DOHH2 (cell line): ENCODE measurements at regions not wholly inside any gene's neighbourhood (a gene's known extent, or its start where the extent isn't known, plus 50 kb on each side); places are given as distances from the start of the nearest gene placed in this dataset.

Experiments used
- H3F3A ChIP-seq: fragments of 200-600 bp; sonication (generic), shearing (Covaris generic); 2 replicates; pipeline ENCODE4 v1.6.0; 2016; ENCODE audit warnings: antibody characterized with exemption, mild to moderate bottlenecking; ENCODE audit not compliant: control insufficient read depth, insufficient read depth
- H3K27ac ChIP-seq: fragments of 200-600 bp; sonication (generic); 2 replicates; pipeline ENCODE4 v1.5.1; 2014; ENCODE audit warnings: low read depth, mild to moderate bottlenecking, low read length, moderate library complexity
- H3K27me3 ChIP-seq: fragments of 200-600 bp; sonication (generic); 2 replicates; pipeline ENCODE4 v1.6.1; 2014; ENCODE audit warnings: mild to moderate bottlenecking, low read length, mixed read lengths; ENCODE audit not compliant: control insufficient read depth
- H3K36me3 ChIP-seq: fragments of 200-600 bp; sonication (generic); 2 replicates; pipeline ENCODE4 v1.6.1; 2014; ENCODE audit warnings: mild to moderate bottlenecking, low read length, moderate library complexity, mixed read lengths; ENCODE audit not compliant: control insufficient read depth
- H3K4me1 ChIP-seq: fragments of 200-600 bp; sonication (generic); 2 replicates; pipeline ENCODE4 v1.6.1; 2014; ENCODE audit warnings: mild to moderate bottlenecking, low read length, mixed read lengths; ENCODE audit not compliant: control insufficient read depth
- H3K4me2 ChIP-seq: fragments of 200-600 bp; sonication (generic); 2 replicates; pipeline ENCODE4 v1.6.0; 2014; ENCODE audit warnings: mild to moderate bottlenecking, low read length, moderate library complexity
- H3K4me3 ChIP-seq: fragments of 200-600 bp; sonication (generic); 2 replicates; pipeline ENCODE4 v1.5.1; 2014; ENCODE audit warnings: mild to moderate bottlenecking, low read length, mixed read lengths
- H3K79me2 ChIP-seq: fragments of 200-600 bp; sonication (generic); 2 replicates; pipeline ENCODE4 v1.6.1; 2014; ENCODE audit warnings: mild to moderate bottlenecking, low read length, mixed read lengths; ENCODE audit not compliant: control insufficient read depth
- H3K9me2 ChIP-seq: fragments of 200-600 bp; sonication (generic); replicated peaks from 2 replicates; pipeline ENCODE4 v1.6.1; 2014; ENCODE audit warnings: mild to moderate bottlenecking, low read length, mixed read lengths; ENCODE audit not compliant: control insufficient read depth
- H3K9me3 ChIP-seq: fragments of 200-600 bp; sonication (generic); 2 replicates; pipeline ENCODE4 v1.6.1; 2014; ENCODE audit warnings: antibody characterized with exemption, low read length, mixed read lengths; ENCODE audit not compliant: control insufficient read depth, insufficient read depth
- H4K20me1 ChIP-seq: fragments of 200-600 bp; sonication (generic); 2 replicates; pipeline ENCODE4 v1.6.0; 2014; ENCODE audit warnings: low read depth, mild to moderate bottlenecking, antibody characterized with exemption, low read length, moderate library complexity; ENCODE audit not compliant: control insufficient read depth, insufficient read depth
- CTCF ChIP-seq: fragments of 200-600 bp; sonication (generic); IDR thresholded peaks from one replicate; pipeline ENCODE4 v1.5.1; 2014; ENCODE audit warnings: antibody characterized with exemption, mild to moderate bottlenecking, low read depth, low read length; ENCODE audit not compliant: poor library complexity, severe bottlenecking
- EZH2phosphoT487 ChIP-seq: fragments of 200-600 bp; sonication (generic); IDR thresholded peaks from 2 replicates; pipeline ENCODE4 v1.6.1; 2017; ENCODE audit warnings: borderline replicate concordance, mild to moderate bottlenecking, antibody characterized with exemption, low read length, moderate library complexity, mixed read lengths

- no peaks in the 10 kb centered on the region for H3K79me2 ChIP-seq
- no peak overlapping the region for H3K27ac ChIP-seq
- TF ChIP-seq CTCF: no peak
- no peak for TF ChIP-seq EZH2phosphoT487
- H3K9me2 ChIP-seq: no peaks in the 10 kb centered on the region
- H3K36me3 ChIP-seq: no peaks in the 10 kb centered on the region
- H4K20me1 ChIP-seq: no peaks in the 10 kb centered on the region
- no peak overlapping the region for H3K4me2 ChIP-seq
- no peaks in the 10 kb centered on the region for H3K27me3 ChIP-seq
- no peaks in the 10 kb centered on the region for H3K9me3 ChIP-seq
- H3K4me1 ChIP-seq: no peaks in the 10 kb centered on the region
- no peaks in the 10 kb centered on the region for H3F3A ChIP-seq
- H3K4me3 ChIP-seq: no peak overlapping the region
Measured at GRCh38 chr3:151644986-151645385, 88.7 kb upstream of the AADACL2 start.

- H3K36me3 ChIP-seq: no peaks in the 10 kb centered on the region
- no peak overlapping the region for H3K4me2 ChIP-seq
- H3K9me2 ChIP-seq: no peaks in the 10 kb centered on the region
- no peak overlapping the region for H3K27ac ChIP-seq
- H3K27me3 ChIP-seq: no peaks in the 10 kb centered on the region
- H3F3A ChIP-seq: no peaks in the 10 kb centered on the region
- H3K79me2 ChIP-seq: no peaks in the 10 kb centered on the region
- no peaks in the 10 kb centered on the region for H3K9me3 ChIP-seq
- no peak overlapping the region for H3K4me3 ChIP-seq
- no peaks in the 10 kb centered on the region for H4K20me1 ChIP-seq
- no peaks in the 10 kb centered on the region for H3K4me1 ChIP-seq
- no peak for TF ChIP-seq CTCF
- TF ChIP-seq EZH2phosphoT487: no peak
Measured at GRCh38 chr3:151644020-151644620, 89.6 kb upstream of the AADACL2 start.

- Histone ChIP-seq H3K9me2 (no peaks in the 10 kb centered on the region), H3K4me2 (no peak overlapping the region), H3K27ac (no peak overlapping the region), H3K36me3 (no peaks in the 10 kb centered on the region), H3K4me1 (no peaks in the 10 kb centered on the region), H3K4me3 (no peak overlapping the region), H3K9me3 (no peaks in the 10 kb centered on the region), H4K20me1 (no peaks in the 10 kb centered on the region), H3F3A (no peaks in the 10 kb centered on the region), H3K79me2 (no peaks in the 10 kb centered on the region), H3K27me3 (no peaks in the 10 kb centered on the region)
- TF ChIP-seq EZH2phosphoT487: no peak
- TF ChIP-seq CTCF: no peak
Measured at GRCh38 chr3:151639418-151639740, 94.3 kb upstream of the AADACL2 start.
